ENCODE measurements at regions not wholly inside any gene's neighbourhood (a gene's known extent, or its start where the extent isn't known, plus 50 kb on each side); places are given as distances from the start of the nearest gene placed in this dataset.

DNA sequence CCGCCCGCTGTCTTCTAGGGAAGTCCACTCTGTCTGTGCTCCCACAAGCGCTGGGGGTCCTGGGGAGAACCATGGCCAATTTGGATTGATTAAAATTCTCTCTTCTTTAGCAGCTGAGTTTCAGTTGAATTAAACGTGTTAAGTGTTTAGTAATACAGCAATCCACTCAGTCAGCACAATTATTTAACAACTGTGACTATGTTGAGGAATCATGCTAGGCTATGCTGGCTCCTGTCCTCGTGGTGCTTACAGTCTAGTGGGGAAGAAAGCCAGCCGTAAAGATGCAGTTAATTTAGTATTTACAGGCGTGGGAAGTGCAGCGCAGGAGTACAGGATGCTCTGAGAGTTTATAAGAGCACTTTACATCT is 88.9 kb upstream of the FOXP4 start (continued):
- TF ChIP-seq, protein P1, sequence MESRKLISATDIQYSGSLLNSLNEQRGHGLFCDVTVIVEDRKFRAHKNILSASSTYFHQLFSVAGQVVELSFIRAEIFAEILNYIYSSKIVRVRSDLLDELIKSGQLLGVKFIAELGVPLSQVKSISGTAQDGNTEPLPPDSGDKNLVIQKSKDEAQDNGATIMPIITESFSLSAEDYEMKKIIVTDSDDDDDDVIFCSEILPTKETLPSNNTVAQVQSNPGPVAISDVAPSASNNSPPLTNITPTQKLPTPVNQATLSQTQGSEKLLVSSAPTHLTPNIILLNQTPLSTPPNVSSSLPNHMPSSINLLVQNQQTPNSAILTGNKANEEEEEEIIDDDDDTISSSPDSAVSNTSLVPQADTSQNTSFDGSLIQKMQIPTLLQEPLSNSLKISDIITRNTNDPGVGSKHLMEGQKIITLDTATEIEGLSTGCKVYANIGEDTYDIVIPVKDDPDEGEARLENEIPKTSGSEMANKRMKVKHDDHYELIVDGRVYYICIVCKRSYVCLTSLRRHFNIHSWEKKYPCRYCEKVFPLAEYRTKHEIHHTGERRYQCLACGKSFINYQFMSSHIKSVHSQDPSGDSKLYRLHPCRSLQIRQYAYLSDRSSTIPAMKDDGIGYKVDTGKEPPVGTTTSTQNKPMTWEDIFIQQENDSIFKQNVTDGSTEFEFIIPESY (IDR thresholded peaks at IDR 0.05; ENCODE audit: borderline replicate concordance, low read depth) = no peak
- TF ChIP-seq RXRA (IDR thresholded peaks at IDR 0.05; ENCODE audit: borderline replicate concordance, low read depth) = no peak
- no peak for TF ChIP-seq POLR2AphosphoS5 (IDR thresholded peaks at IDR 0.05; ENCODE audit: low read depth, low read length)
- TF ChIP-seq RCOR1 (IDR thresholded peaks at IDR 0.05; ENCODE audit: low read length) = no peak
- TF ChIP-seq, protein P2, sequence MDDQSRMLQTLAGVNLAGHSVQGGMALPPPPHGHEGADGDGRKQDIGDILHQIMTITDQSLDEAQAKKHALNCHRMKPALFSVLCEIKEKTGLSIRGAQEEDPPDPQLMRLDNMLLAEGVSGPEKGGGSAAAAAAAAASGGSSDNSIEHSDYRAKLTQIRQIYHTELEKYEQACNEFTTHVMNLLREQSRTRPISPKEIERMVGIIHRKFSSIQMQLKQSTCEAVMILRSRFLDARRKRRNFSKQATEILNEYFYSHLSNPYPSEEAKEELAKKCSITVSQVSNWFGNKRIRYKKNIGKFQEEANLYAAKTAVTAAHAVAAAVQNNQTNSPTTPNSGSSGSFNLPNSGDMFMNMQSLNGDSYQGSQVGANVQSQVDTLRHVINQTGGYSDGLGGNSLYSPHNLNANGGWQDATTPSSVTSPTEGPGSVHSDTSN (IDR thresholded peaks at IDR 0.05) = no peak
- no peak for TF ChIP-seq CTCF (IDR thresholded peaks at IDR 0.05)
- TF ChIP-seq, protein P3, sequence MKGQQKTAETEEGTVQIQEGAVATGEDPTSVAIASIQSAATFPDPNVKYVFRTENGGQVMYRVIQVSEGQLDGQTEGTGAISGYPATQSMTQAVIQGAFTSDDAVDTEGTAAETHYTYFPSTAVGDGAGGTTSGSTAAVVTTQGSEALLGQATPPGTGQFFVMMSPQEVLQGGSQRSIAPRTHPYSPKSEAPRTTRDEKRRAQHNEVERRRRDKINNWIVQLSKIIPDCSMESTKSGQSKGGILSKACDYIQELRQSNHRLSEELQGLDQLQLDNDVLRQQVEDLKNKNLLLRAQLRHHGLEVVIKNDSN (IDR thresholded peaks at IDR 0.05; ENCODE audit: borderline replicate concordance, low read depth) = no peak
- TF ChIP-seq MEF2A (IDR thresholded peaks at IDR 0.05; ENCODE audit: borderline replicate concordance, low read depth) = no peak
- TF ChIP-seq SMC3 (IDR thresholded peaks at IDR 0.05; ENCODE audit: low read depth, low read length) = no peak
- no peak for TF ChIP-seq GATA2 (CRISPR knock-in tag; IDR thresholded peaks at IDR 0.05)

DNA sequence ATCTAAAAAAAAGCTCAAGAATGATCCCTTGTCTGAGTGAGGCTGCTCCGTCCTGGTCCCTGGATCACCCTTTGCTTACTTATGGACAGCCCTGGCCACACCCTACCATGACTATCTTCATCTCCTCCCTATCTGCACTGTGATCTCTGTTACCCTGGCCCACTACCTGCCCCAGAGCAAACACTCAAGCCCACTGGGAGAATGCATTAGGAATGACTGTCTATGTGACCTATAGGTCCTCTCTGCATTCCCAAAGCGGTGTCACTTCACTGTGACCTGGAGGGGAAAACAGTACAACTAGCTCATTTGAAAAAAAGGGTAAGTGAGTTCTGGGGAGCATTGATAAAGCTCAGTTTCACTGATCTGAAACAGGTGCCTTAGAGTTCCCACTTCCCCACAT is 86.4 kb upstream of the FOXP4 start:
- Histone ChIP-seq H3K4me3 (ENCODE audit: low read depth in 2 of 2, low read length in 1 of 2) (no peak overlapping the region), H3K36me3 (replicated peaks in 1 of 2; ENCODE audit: control insufficient read depth in 1 of 2, insufficient read depth in 2 of 2, low read length in 1 of 2) (no peaks in the 10 kb centered on the region), H3K9me2 (no peaks in the 10 kb centered on the region), H3K9me3 (no peaks in the 10 kb centered on the region), H2AFZ (ENCODE audit: low read depth) (no peak overlapping the region), H3K79me2 (ENCODE audit: insufficient read depth) (no peaks in the 10 kb centered on the region), H3F3A (replicated peaks; ENCODE audit: insufficient read depth) (no peaks in the 10 kb centered on the region), H3K9ac (no peak overlapping the region), H4K20me1 (ENCODE audit: insufficient read depth) (no peaks in the 10 kb centered on the region), H3K27ac (ENCODE audit: low read depth in 2 of 2, low read length in 1 of 2) (no peak overlapping the region), H3K4me1 (ENCODE audit: control insufficient read depth in 1 of 2, insufficient read depth in 2 of 2, low read depth in 1 of 2, low read length in 1 of 2) (peaks cover 0 to 2% of the 10 kb centered on the region in 2 experiments; a peak in 1 of 4 replicates), H3K27me3 (ENCODE audit: insufficient read depth) (peaks cover 21% of the 10 kb centered on the region; the same call in 1 of the 2 replicates), H3K4me2 (no peak overlapping the region)
- WGBS (ENCODE audit: low lambda C conversion rate) = 92% methylated on average over 2 of the region's 2 CpGs
- ChIA-PET CTCF (interaction anchor here (0.6 to 7.6 kb wide), 9 partner anchors 10 to 224 kb away, joined by 3 to 183 read pairs (median 8); no protein-coding TSS in a partner anchor), POLR2A (no interaction called here)
- TF ChIP-seq GABPA (IDR thresholded peaks at IDR 0.05; ENCODE audit: low read depth) = no peak
- no peak for TF ChIP-seq MXI1 (IDR thresholded peaks at IDR 0.05; ENCODE audit: low read depth, low read length)
- no peak for TF ChIP-seq MEF2A (IDR thresholded peaks at IDR 0.05; ENCODE audit: borderline replicate concordance, low read depth)
- TF ChIP-seq EP300 (IDR thresholded peaks at IDR 0.05; ENCODE audit: borderline replicate concordance in 1 of 2, low read depth in 1 of 2, low read length in 1 of 2) = no peak
- no peak for TF ChIP-seq NFIC (IDR thresholded peaks at IDR 0.05; ENCODE audit: borderline replicate concordance)
- TF ChIP-seq FOXM1 (IDR thresholded peaks at IDR 0.05; ENCODE audit: low read depth) = no peak
- TF ChIP-seq, protein P3 (IDR thresholded peaks at IDR 0.05; ENCODE audit: borderline replicate concordance, low read depth) = no peak
- TF ChIP-seq, protein P4, sequence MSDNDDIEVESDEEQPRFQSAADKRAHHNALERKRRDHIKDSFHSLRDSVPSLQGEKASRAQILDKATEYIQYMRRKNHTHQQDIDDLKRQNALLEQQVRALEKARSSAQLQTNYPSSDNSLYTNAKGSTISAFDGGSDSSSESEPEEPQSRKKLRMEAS (IDR thresholded peaks at IDR 0.05; ENCODE audit: low read depth) = no peak
- TF ChIP-seq JUND (IDR thresholded peaks at IDR 0.05) = no peak
- no peak for TF ChIP-seq SMC3 (IDR thresholded peaks at IDR 0.05; ENCODE audit: low read depth, low read length)
- no peak for TF ChIP-seq RFX5 (IDR thresholded peaks at IDR 0.05; ENCODE audit: low read length)
- TF ChIP-seq TEAD4 (IDR thresholded peaks at IDR 0.05; ENCODE audit: borderline replicate concordance, insufficient read depth) = no peak
- TF ChIP-seq, protein P5, sequence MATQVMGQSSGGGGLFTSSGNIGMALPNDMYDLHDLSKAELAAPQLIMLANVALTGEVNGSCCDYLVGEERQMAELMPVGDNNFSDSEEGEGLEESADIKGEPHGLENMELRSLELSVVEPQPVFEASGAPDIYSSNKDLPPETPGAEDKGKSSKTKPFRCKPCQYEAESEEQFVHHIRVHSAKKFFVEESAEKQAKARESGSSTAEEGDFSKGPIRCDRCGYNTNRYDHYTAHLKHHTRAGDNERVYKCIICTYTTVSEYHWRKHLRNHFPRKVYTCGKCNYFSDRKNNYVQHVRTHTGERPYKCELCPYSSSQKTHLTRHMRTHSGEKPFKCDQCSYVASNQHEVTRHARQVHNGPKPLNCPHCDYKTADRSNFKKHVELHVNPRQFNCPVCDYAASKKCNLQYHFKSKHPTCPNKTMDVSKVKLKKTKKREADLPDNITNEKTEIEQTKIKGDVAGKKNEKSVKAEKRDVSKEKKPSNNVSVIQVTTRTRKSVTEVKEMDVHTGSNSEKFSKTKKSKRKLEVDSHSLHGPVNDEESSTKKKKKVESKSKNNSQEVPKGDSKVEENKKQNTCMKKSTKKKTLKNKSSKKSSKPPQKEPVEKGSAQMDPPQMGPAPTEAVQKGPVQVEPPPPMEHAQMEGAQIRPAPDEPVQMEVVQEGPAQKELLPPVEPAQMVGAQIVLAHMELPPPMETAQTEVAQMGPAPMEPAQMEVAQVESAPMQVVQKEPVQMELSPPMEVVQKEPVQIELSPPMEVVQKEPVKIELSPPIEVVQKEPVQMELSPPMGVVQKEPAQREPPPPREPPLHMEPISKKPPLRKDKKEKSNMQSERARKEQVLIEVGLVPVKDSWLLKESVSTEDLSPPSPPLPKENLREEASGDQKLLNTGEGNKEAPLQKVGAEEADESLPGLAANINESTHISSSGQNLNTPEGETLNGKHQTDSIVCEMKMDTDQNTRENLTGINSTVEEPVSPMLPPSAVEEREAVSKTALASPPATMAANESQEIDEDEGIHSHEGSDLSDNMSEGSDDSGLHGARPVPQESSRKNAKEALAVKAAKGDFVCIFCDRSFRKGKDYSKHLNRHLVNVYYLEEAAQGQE (IDR thresholded peaks at IDR 0.05; ENCODE audit: low read depth, low read length) = no peak
- DNase-seq = no peak

All from SK-N-SH (cell line).